ES-I3 (cell line): ENCODE measurements at regions not wholly inside any gene's neighbourhood (a gene's known extent, or its start where the extent isn't known, plus 50 kb on each side); places are given as distances from the start of the nearest gene placed in this dataset.
"Not testable (repeated sequence)": the region's sequence is repeated elsewhere in the genome, so short reads cannot be mapped to it uniquely, and the experiment has no call there.

ENCODE experiments used
- H3K36me3 ChIP-seq: 2 replicates; pipeline ENCODE4 v1.6.1; 2013; ENCODE audit warnings: mild to moderate bottlenecking, low read length, control low read depth, moderate library complexity; ENCODE audit not compliant: insufficient read depth
- H3K4me1 ChIP-seq: 2 replicates; pipeline ENCODE4 v1.6.1; 2013; ENCODE audit warnings: mild to moderate bottlenecking, control low read depth, low read length; ENCODE audit not compliant: insufficient read depth
- H3K9ac ChIP-seq: 2 replicates; pipeline ENCODE4 v1.6.1; 2013; ENCODE audit warnings: low read depth, mild to moderate bottlenecking, low read length, moderate library complexity
- H3K9me3 ChIP-seq: 2 replicates; pipeline ENCODE4 v1.6.1; 2013; ENCODE audit warnings: mild to moderate bottlenecking, low read length, moderate library complexity; ENCODE audit not compliant: control insufficient read depth, insufficient read depth

DNA sequence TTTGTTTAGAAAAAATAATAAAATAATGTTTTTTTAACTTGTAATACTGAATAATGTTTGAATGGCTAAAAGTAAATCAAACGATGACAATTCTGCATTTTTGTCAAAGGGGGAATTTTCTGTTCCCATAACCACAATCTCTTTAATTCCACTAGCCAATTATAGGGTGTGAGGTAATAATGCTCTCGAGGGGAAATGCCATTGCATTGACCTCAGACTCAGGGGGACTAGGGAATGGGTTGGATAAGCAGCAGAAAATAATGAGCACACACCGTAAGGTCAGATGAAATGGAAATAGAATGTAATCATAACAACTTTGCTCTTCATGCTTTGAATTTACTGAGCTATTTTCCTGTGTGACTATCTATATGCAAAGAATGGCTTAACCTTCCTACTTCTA is 584.7 kb downstream of the RFPL4B start:
- Histone ChIP-seq H3K36me3 (no peaks in the 10 kb centered on the region), H3K9ac (no peak overlapping the region), H3K9me3 (no peaks in the 10 kb centered on the region), H3K4me1 (peaks cover 11% of the 10 kb centered on the region; the same call in 1 of the 2 replicates)

DNA sequence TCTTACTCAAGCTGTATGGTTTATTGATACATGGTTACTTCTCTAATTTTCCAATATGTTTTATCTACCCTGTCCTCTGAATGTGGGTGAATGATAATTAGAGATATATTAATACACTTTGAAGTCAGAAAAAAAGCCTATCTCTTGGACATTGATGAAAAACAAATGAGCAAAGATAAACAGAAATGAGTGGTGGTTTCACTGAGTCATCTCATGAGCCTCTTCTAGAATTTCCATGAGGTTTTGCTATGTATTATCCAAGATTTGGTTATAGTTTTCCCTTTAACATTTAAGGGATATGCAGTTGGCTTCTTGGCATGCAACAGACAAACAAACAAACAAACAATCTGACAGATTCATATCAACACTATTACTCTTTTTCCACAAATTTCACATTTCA is 586.8 kb downstream of the RFPL4B start:
- H3K36me3 ChIP-seq, result no peaks in the 10 kb centered on the region
- H3K9ac ChIP-seq, result no peak overlapping the region

DNA sequence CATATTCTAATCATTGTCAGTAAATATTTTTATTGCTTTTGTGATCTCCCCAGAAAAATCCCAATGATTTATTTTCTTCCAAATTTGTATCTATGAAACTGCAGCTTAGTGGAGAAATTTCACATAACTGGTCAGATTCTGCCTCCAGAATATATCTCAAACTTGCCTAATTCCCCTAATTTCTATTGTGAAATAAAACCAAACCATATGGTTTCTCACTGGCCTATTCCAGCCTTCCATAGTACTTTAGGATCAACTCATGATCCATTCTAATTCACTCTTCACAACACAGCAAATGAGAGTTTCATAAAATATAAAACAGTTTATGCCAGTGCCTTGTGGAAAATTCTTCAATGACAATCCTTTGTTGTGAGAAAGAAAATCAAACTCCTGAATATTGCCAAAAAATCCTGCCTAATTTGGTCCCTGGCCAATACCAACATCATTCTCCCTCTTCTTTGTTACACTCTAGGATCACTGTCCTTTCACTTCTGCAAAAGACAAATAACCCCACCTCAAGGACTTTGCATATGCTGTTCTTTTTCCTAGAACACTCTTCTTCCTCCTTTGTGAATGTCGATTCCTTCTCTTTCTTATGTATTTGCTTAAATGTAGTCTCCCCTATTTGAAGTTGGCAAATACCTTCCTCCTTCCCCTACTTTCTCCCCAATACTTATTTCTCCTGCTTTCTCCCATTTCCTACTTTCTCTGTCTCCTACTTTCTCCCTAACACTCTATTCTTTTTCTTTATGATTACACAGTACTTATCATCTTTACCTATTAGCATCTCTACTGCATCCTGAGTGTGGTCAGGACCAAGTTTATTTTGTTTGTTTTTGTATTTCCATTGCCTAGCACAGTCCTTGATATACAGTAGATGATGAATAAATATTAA is 587.5 kb downstream of the RFPL4B start:
- Histone ChIP-seq H3K9me3 (no peaks in the 10 kb centered on the region), H3K9ac (no peak overlapping the region), H3K4me1 (peaks cover 11% of the 10 kb centered on the region; the same call in 1 of the 2 replicates), H3K36me3 (no peaks in the 10 kb centered on the region)

More for the DNA sequence above, 586.8 kb downstream of the RFPL4B start:
- no peaks in the 10 kb centered on the region for H3K9me3 ChIP-seq
- H3K4me1 ChIP-seq, result peaks cover 11% of the 10 kb centered on the region; the same call in 1 of the 2 replicates

DNA sequence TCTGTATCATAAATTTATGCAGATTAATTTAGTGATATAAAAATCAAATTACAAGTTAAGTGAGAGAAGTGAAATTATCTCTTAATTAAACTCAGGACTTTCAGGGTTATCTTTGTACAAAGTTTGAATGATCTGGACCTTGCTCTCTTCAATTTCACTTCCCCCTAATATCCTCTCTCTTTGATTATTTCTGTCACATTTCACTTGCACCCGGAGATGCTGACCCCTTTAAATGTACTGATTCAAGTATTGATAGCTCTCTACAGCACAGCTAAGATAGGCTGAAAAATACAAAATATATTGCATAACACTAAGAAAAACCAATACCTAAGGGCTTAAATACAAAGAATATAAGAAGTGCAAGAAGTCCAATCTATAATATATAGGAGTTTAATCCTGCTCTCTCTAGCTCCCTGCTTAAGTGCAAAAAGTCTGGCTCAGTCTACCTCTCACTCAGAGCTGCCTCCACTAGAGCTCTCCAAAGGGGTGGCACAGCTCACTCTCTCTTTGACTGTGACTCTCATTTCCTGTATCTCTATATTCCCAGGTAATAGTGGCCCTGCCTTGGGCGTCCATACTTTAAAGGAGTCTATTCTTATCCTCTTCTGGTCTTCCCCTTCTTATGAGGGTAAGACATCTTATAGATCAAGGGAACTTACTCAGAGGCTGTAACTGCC is 588.4 kb downstream of the RFPL4B start:
- Histone ChIP-seq H3K4me1 (peaks cover 3% of the 10 kb centered on the region; the same call in 1 of the 2 replicates), H3K9me3 (no peaks in the 10 kb centered on the region), H3K36me3 (no peaks in the 10 kb centered on the region), H3K9ac (no peak overlapping the region)

DNA sequence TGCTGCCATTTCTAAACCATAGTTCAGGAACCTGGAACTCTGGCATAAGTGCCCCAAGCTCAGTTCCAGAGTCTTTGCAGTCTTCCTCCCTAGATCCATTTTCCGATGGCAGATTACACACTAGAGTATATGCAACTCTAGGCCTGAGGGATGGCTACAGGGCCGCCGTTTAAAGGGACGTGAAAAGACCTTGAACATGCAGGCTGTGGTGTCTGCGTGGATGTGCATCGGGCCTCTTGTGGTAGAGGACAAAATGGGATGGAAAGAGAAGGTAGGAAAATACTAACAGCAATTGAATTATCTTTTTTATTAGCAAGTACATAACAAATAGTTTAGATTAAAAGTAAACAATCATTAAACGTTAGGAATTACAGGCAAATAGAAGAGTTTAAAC is 588.9 kb downstream of the RFPL4B start:
- Histone ChIP-seq H3K9me3 (no peaks in the 10 kb centered on the region), H3K9ac (no peak overlapping the region), H3K4me1 (peaks cover 3% of the 10 kb centered on the region; the same call in 1 of the 2 replicates), H3K36me3 (no peaks in the 10 kb centered on the region)

DNA sequence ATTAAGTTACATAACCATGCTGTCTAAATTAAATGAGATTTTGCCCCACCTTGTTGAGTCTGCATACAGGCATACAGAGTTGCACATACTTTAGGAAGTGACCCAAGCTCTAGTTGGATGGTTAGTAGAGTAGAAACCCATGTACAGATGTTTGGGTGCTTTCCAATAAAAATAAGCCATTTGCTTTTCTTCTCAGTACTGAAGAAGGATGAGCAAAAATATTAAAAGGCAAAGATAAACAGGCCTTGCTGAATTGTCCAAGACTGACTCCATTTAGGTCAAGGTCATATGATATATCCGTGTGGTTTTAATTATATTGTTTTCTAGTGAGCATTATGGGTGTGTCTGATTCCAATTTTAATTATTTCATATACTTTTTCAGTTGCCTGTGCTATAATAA is 589.4 kb downstream of the RFPL4B start:
- Histone ChIP-seq H3K9me3 (no peaks in the 10 kb centered on the region), H3K36me3 (no peaks in the 10 kb centered on the region), H3K9ac (no peak overlapping the region), H3K4me1 (peaks cover 3% of the 10 kb centered on the region; the same call in 1 of the 2 replicates)

DNA sequence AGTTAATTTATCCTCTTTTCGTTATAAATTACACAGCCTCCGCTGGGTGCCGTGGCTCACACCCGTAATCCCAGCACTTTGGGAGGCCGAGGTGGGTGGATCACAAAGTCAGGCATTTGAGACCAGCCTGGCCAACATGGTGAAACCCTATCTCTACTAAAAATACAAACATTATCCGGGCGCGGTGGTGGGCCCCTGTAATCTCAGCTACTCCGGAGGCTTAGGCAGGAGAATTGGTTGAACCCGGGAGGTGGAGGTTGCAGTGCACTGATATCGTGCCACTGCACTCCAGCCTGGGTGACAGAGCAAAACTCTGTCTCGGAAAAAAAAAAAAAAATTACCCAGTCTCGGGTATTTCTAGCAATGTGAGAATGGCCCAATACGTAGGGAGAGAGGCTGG is 590.6 kb downstream of the RFPL4B start:
- H3K36me3 ChIP-seq, H3K4me1 ChIP-seq, H3K9ac ChIP-seq, H3K9me3 ChIP-seq: not testable (repeated sequence)

DNA sequence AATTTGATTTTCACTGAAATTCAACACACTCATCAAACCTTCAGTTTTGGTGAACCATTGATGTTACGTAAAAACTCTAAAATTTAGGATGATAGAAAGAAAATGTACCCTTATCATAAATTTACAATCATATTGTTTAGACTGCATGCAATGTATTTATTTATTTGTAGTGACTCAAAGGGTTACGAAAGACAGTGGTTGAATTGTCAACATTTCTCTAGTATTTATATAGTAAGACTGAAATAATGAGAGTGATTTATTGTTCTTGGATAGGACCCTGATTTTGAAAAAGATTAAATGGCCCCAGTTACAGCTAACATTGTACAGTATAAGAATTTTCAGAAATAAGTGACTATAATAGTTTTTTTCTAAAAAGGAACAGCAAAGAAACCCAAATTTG is 591.5 kb downstream of the RFPL4B start:
- Histone ChIP-seq H3K9me3 (no peaks in the 10 kb centered on the region), H3K9ac (no peak overlapping the region), H3K4me1 (peaks cover 3% of the 10 kb centered on the region; the same call in 1 of the 2 replicates), H3K36me3 (no peaks in the 10 kb centered on the region)

DNA sequence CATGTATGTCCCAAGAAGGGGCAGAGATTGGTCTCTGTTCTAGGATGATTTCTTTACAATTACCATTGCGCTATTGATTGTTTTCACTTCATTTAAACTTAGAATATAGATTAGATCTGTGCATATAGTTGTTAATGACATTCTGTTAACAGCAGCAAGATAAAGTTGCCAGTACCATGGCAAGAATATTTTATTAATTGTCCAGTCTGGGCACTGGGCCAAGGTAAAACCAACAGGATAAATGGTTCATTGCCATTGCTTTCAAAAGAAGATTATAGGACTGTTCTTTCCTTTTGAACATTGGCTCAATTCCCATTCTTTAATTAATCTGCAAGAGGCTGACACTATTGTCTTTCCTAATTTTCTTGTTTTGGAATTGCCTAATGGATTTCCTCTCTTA is 592.4 kb downstream of the RFPL4B start:
- Histone ChIP-seq H3K9ac (no peak overlapping the region), H3K36me3 (no peaks in the 10 kb centered on the region), H3K9me3 (no peaks in the 10 kb centered on the region), H3K4me1 (peaks cover under 1% of the 10 kb centered on the region; the same call in 1 of the 2 replicates)

DNA sequence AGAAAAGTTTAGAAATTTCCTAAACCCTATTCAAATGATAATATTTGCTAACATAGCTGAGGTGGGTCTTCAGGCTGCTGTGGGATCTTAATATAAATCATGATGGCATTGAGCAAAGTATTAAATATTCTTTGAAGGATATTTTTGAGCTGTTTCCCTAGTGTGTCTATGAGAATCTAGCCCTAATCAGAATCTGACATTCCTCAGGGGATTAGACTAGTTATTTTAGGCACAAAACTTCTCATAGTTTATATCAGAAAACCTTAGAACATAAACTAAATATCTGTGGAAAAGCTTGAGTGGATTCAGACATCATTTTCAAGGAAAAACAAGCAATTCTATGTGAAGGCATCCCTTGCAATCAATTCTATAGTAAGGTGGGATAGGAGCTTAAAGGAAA is 594.5 kb downstream of the RFPL4B start:
- Histone ChIP-seq H3K4me1 (no peaks in the 10 kb centered on the region), H3K9ac (no peak overlapping the region), H3K9me3 (no peaks in the 10 kb centered on the region), H3K36me3 (no peaks in the 10 kb centered on the region)

DNA sequence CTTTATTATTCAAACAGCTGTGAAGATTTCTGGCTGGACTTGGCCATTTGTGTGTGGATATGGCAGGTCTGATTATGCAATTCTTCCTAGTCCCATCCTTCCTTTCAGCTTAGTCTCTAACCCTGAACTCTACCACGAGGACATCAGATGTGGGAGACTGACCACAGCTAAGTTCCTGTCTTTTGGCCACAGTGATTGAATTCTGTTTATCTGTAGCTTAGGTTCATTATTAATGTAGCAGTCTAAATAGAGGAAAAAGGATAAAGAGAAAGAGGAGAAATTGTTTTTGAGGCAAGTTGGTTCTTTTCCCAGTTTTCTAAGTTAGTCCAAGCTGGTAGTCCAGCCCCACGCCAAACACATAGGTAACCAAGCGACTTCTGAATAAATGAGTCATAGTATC is 598.9 kb downstream of the RFPL4B start:
- H3K9me3 ChIP-seq, result no peaks in the 10 kb centered on the region
- no peaks in the 10 kb centered on the region for H3K36me3 ChIP-seq
- no peaks in the 10 kb centered on the region for H3K4me1 ChIP-seq
- H3K9ac ChIP-seq, result no peak overlapping the region

DNA sequence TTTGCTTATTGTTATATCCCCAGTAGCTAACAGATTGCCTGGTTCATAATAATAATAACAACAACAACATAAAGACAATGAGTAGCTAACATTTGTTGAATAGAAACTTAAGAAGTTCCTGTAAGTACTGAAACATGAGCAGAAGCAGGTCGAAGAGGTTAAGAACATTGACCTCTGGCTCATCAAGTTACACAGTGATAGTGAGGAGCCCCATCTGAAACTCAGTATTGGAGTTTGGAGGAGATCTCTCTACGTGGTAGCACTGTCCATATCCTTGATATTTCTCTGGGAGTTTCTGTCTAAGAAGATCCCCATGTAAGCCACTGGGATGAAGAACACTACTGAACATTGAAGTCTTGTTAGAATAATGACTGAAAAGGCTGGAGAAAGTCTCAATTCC is 600.4 kb downstream of the RFPL4B start:
- no peaks in the 10 kb centered on the region for H3K36me3 ChIP-seq
- H3K9ac ChIP-seq, result no peak overlapping the region
- no peaks in the 10 kb centered on the region for H3K4me1 ChIP-seq
- H3K9me3 ChIP-seq, result no peaks in the 10 kb centered on the region

DNA sequence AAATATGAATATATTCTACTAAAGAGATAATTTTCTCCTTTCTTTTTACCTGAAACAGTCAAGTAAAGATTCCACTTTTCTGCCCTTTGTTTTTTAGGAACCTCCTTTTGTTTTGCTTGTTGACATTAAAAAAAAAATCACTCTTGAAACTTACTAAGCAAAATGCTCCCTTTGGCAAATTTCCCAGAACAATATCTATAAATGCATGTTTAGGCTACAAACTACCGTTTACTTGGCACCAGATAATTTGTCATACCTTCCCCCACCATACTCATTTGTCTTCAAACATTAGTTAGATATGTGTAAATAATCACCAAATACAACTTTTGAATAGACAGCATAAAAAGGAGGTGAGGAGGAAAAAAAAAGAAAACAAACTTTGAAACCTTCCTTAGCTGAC is 604.7 kb downstream of the RFPL4B start:
- no peaks in the 10 kb centered on the region for H3K9me3 ChIP-seq
- H3K9ac ChIP-seq, result no peak overlapping the region

DNA sequence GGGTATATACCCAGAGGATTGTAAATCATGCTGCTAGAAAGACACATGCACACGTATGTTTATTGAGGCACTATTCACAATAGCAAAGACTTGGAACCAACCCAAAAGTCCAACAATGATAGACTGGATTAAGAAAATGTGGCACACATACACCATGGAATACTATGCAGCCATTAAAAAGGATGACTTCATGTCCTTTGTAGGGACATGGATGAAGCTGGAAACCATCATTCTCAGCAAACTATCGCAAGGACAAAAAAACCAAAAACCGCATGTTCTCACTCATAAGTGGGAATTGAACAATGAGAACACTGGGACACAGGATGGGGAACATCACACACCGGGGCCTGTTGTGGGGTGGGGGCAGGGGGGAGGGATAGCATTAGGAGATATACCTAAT is 608.6 kb downstream of the RFPL4B start:
- not testable (repeated sequence) for H3K9ac ChIP-seq, H3K36me3 ChIP-seq, H3K9me3 ChIP-seq, H3K4me1 ChIP-seq

More for the DNA sequence above, 604.7 kb downstream of the RFPL4B start:
- Histone ChIP-seq H3K4me1 (no peaks in the 10 kb centered on the region; the same call in 1 of the 2 replicates), H3K36me3 (no peaks in the 10 kb centered on the region)
